Uterus (tissue), 3 donors: ENCODE measurements at regions not wholly inside any gene's neighbourhood (a gene's known extent, or its start where the extent isn't known, plus 50 kb on each side); places are given as distances from the start of the nearest gene placed in this dataset.

Source experiments
- DNase-seq, 2 donors: peaks; one replicate each; pipeline ENCODE4 v3.0.0-alpha.2; 2019 to 2020
- H3K27ac ChIP-seq, 2 donors: fragments of 200-600 bp; sonication (generic); 1 replicate in 1 of 2; 2 replicates in 1 of 2; pipeline ENCODE4 v1.5.1; 2016 to 2018
- H3K27me3 ChIP-seq, 2 donors: fragments of 200-600 bp; sonication (generic); one replicate each; pipeline ENCODE4 v1.5.1; 2018 to 2019; ENCODE audit warnings: control low read depth in 1 of 2
- H3K36me3 ChIP-seq, 2 donors: fragments of 200-600 bp; sonication (generic); one replicate each; pipeline ENCODE4 v1.5.1; 2019; ENCODE audit warnings: control low read depth in 1 of 2
- H3K4me1 ChIP-seq, 2 donors: fragments of 200-600 bp; sonication (generic); one replicate each; pipeline ENCODE4 v1.5.1; 2018 to 2019; ENCODE audit warnings: control low read depth in 1 of 2
- H3K4me3 ChIP-seq, 2 donors: fragments of 200-600 bp; sonication (generic); 1 replicate in 1 of 2; 2 replicates in 1 of 2; pipeline ENCODE4 v1.5.1; 2018 to 2019; ENCODE audit warnings: mild to moderate bottlenecking in 1 of 2
- H3K9me3 ChIP-seq, 2 donors: fragments of 200-600 bp; sonication (generic); one replicate each; pipeline ENCODE4 v1.5.1; 2019; ENCODE audit warnings: control low read depth in 1 of 2
- POLR2A ChIP-seq, 2 donors: fragments of 450-650 bp; IDR thresholded peaks; one replicate each; pipeline ENCODE4 v1.6.1; 2016; ENCODE audit warnings: antibody characterized with exemption in 2 of 2, mild to moderate bottlenecking in 1 of 2, moderate library complexity in 1 of 2
- intact Hi-C: fragments of 100-400 bp; cut with DNase I; formaldehyde crosslinking; loops from one replicate; pipeline ENCODE4 v1.15.1; 2023; ENCODE audit warnings: low total_unique reads
- TF ChIP-seq, protein P1 (sequence below), 4 experiments: fragments of 200-600 bp in 2 of 4; fragments of 450-650 bp in 2 of 4; sonication (generic) in 2 of 4; IDR thresholded peaks; one replicate each; pipeline ENCODE4 v1.5.1; 2016 to 2019; ENCODE audit warnings: antibody characterized with exemption in 4 of 4, mild to moderate bottlenecking in 2 of 4, moderate library complexity in 1 of 4
- donor health status: DM: yes; HTN: yes; CAD: no.

GRCh38 chr3:153740109-153740508 lies 381.1 kb upstream of the ARHGEF26 start:
- H3K36me3 ChIP-seq: no peaks in the 10 kb centered on the region

DNA sequence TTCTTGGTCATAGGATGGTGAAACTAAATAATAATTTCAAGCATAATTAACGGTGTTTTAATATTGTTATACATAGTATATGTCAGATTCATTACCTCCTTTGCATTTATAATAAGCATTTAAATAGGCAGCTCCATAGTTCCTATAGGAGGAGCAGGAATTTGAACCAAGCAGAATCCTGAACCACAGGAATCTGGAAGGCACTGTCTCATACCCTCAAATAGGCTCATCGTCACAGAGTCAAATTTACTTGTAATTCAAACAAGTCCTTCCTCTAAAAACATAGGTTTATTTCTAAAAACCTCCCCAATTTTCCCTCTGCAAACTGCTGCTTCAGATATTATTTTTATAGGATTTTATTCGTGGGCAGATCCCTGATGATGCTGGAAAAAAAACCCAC lies 376.3 kb upstream of the ARHGEF26 start:
- Histone ChIP-seq H3K36me3 (no peaks in the 10 kb centered on the region), H3K27me3 (no peaks in the 10 kb centered on the region), H3K9me3 (no peaks in the 10 kb centered on the region), H3K27ac (no peak overlapping the region), H3K4me3 (no peak overlapping the region), H3K4me1 (no peaks in the 10 kb centered on the region)
- intact Hi-C loops: no loop called here
- no peak for TF ChIP-seq POLR2A (IDR thresholded peaks at IDR 0.05)
- TF ChIP-seq, protein P1, sequence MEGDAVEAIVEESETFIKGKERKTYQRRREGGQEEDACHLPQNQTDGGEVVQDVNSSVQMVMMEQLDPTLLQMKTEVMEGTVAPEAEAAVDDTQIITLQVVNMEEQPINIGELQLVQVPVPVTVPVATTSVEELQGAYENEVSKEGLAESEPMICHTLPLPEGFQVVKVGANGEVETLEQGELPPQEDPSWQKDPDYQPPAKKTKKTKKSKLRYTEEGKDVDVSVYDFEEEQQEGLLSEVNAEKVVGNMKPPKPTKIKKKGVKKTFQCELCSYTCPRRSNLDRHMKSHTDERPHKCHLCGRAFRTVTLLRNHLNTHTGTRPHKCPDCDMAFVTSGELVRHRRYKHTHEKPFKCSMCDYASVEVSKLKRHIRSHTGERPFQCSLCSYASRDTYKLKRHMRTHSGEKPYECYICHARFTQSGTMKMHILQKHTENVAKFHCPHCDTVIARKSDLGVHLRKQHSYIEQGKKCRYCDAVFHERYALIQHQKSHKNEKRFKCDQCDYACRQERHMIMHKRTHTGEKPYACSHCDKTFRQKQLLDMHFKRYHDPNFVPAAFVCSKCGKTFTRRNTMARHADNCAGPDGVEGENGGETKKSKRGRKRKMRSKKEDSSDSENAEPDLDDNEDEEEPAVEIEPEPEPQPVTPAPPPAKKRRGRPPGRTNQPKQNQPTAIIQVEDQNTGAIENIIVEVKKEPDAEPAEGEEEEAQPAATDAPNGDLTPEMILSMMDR (IDR thresholded peaks at IDR 0.05): no peak
- no peak for DNase-seq

More at GRCh38 chr3:153740109-153740508, 381.1 kb upstream of the ARHGEF26 start:
- Histone ChIP-seq H3K9me3 (no peaks in the 10 kb centered on the region), H3K4me1 (no peaks in the 10 kb centered on the region), H3K27me3 (no peaks in the 10 kb centered on the region), H3K4me3 (no peak overlapping the region), H3K27ac (no peak overlapping the region)
- no peak for TF ChIP-seq POLR2A (IDR thresholded peaks at IDR 0.05)
- TF ChIP-seq, protein P1 (IDR thresholded peaks at IDR 0.05): no peak
- no peak for DNase-seq
- intact Hi-C loops: no loop called here

DNA sequence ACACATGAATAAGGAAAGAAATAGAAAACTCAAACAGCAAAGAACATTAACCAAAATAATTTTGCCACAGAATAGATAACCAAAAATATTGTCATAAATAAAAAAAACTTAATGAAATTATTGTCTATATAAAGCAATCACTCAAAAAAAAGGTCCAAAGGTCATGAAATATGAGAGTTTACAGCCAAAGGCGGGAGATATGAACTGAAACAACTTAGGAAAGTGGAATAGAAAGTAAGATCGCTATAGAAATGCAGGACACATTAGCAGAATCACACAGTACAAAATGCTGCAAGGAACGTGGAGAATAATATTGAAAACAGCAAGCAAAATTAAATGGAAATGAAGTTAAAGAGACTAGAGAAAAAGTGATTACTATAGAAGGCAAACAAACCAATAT lies 375.0 kb upstream of the ARHGEF26 start:
- no peaks in the 10 kb centered on the region for H3K27me3 ChIP-seq
- TF ChIP-seq, protein P1 (IDR thresholded peaks at IDR 0.05): no peak
- no peak for TF ChIP-seq POLR2A (IDR thresholded peaks at IDR 0.05)

GRCh38 chr3:153749070-153749610 lies 372.1 kb upstream of the ARHGEF26 start:
- Histone ChIP-seq H3K27me3 (no peaks in the 10 kb centered on the region), H3K9me3 (no peaks in the 10 kb centered on the region), H3K27ac (no peak overlapping the region), H3K4me3 (no peak overlapping the region), H3K4me1 (no peaks in the 10 kb centered on the region), H3K36me3 (no peaks in the 10 kb centered on the region)
- intact Hi-C loops: no loop called here
- DNase-seq: no peak
- TF ChIP-seq, protein P1 (IDR thresholded peaks at IDR 0.05): no peak
- TF ChIP-seq POLR2A (IDR thresholded peaks at IDR 0.05): no peak

More for the DNA sequence above, 375.0 kb upstream of the ARHGEF26 start:
- no peaks in the 10 kb centered on the region for H3K9me3 ChIP-seq
- intact Hi-C loops: no loop called here
- no peaks in the 10 kb centered on the region for H3K36me3 ChIP-seq
- no peak for DNase-seq
- no peak overlapping the region for H3K27ac ChIP-seq
- no peaks in the 10 kb centered on the region for H3K4me1 ChIP-seq
- H3K4me3 ChIP-seq: no peak overlapping the region

DNA sequence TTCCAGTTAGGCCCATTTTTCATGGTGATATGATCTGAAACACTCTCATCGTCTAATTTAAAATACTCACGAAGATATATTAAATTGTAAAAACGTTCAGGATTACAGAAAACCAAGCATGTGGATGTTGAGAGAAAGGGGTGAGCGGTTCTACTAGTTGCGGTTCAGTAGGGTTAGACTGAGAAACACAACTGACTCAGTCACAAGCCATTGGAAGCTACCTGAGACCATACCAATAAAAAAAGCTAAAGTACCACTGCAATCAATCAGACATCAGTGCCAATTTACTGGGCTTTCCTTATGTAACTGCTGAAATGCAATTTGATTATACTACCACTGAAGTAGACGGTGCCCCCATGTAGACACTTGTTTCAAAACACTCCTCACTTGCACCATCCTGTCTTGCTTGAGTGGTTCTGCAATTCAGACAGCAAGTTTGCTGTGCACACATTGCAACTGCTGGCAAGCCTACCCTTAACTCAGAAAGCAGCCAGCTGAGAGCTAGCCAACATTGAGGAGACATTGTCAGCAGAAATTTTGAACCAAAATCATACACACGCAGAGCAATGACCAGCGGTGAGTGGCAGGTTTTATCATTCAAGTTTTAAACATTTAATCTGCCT lies 368.7 kb upstream of the ARHGEF26 start:
- H3K4me1 ChIP-seq: no peaks in the 10 kb centered on the region
- no peak overlapping the region for H3K27ac ChIP-seq
- TF ChIP-seq POLR2A (IDR thresholded peaks at IDR 0.05): no peak
- TF ChIP-seq, protein P1 (IDR thresholded peaks at IDR 0.05): no peak
- H3K9me3 ChIP-seq: no peaks in the 10 kb centered on the region
- no peak overlapping the region for H3K4me3 ChIP-seq
- no peaks in the 10 kb centered on the region for H3K36me3 ChIP-seq
- H3K27me3 ChIP-seq: no peaks in the 10 kb centered on the region
- DNase-seq: no peak
- intact Hi-C loops: no loop called here
